HUES6 (cell line): ENCODE measurements at regions not wholly inside any gene's neighbourhood (a gene's known extent, or its start where the extent isn't known, plus 50 kb on each side); places are given as distances from the start of the nearest gene placed in this dataset.
"Not testable (repeated sequence)": the region's sequence is repeated elsewhere in the genome, so short reads cannot be mapped to it uniquely, and the experiment has no call there.

Experiments used
- H3K27ac ChIP-seq: 2 replicates; pipeline ENCODE4 v1.7.0; 2013; ENCODE audit warnings: low read depth, mild to moderate bottlenecking, low read length, inconsistent platforms
- H3K27me3 ChIP-seq: 2 replicates; pipeline ENCODE4 v1.6.1; 2013; ENCODE audit warnings: low read length; ENCODE audit not compliant: control insufficient read depth, insufficient read depth
- H3K36me3 ChIP-seq: 2 replicates; pipeline ENCODE4 v1.6.1; 2013; ENCODE audit warnings: low read length; ENCODE audit not compliant: control insufficient read depth, insufficient read depth
- H3K4me1 ChIP-seq: 2 replicates; pipeline ENCODE4 v1.6.1; 2013; ENCODE audit warnings: low read length; ENCODE audit not compliant: control insufficient read depth, insufficient read depth
- H3K4me3 ChIP-seq: 2 replicates; pipeline ENCODE4 v1.5.1; 2013; ENCODE audit warnings: low read depth, low read length
- H3K9ac ChIP-seq: one replicate; pipeline ENCODE4 v1.6.1; 2013; ENCODE audit warnings: mild to moderate bottlenecking, low read length
- H3K9me3 ChIP-seq: 2 replicates; pipeline ENCODE4 v1.6.1; 2013; ENCODE audit warnings: low read depth, low read length; ENCODE audit not compliant: control insufficient read depth, insufficient read depth

GRCh38 chr5:119694284-119694683 lies 64.9 kb downstream of the FAM170A start:
- H3K9me3 ChIP-seq = peaks cover 25% of the 10 kb centered on the region
- H3K9ac ChIP-seq = no peak overlapping the region
- no peaks in the 10 kb centered on the region for H3K4me1 ChIP-seq
- no peak overlapping the region for H3K4me3 ChIP-seq
- no peaks in the 10 kb centered on the region for H3K27me3 ChIP-seq
- H3K36me3 ChIP-seq = no peaks in the 10 kb centered on the region
- no peak overlapping the region for H3K27ac ChIP-seq

DNA sequence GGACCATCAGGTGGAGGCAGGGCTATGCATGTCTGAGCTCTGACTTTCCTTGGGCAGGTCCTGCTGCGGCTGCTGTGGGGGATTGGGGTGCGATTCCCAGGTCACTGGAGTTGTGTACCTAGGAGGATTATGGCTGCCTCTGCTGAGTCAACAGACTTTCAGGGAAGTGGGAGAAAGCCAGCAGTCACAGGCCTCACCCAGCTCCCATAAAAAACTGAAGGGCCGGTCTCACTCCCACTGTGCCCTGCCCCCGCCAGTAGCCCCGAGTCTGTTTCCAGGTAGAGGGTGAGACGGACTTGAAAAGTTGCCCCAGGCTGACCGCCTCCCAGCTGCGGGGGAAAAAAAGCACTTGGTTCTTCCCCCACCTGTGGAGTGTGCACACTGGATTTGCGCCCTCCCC lies 76.7 kb downstream of the FAM170A start:
- H3K27me3 ChIP-seq = no peaks in the 10 kb centered on the region
- H3K36me3 ChIP-seq = no peaks in the 10 kb centered on the region
- no peak overlapping the region for H3K4me3 ChIP-seq
- no peaks in the 10 kb centered on the region for H3K9me3 ChIP-seq
- 0 out of 2 replicates have a peak, but pooled peaks cover 4% of the 10 kb centered on the region for H3K4me1 ChIP-seq
- H3K9ac ChIP-seq = no peak overlapping the region
- H3K27ac ChIP-seq = no peak overlapping the region

- Histone ChIP-seq H3K9ac (no peak overlapping the region), H3K9me3 (no peaks in the 10 kb centered on the region), H3K36me3 (no peaks in the 10 kb centered on the region)
Observed at GRCh38 chr5:119708076-119708790, 78.9 kb downstream of the FAM170A start.

DNA sequence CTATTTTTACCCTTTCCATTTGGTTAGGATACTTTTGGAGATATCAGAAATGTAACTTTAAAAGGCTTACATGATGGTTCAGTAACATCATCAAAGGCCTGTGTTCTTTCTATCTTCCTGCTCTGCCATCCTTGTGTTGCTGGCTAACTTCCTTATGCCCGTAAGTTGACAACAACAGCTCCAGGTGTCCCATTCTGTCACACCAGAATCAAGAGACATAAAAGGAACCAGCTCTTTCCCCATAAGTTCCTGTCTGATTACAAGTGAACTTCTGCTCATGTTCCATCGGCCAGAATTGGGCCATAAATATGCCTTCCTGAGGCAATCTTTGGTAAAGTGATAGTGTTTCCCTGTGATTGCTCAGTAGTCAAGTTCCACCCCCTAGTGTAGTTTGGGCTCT lies 92.4 kb downstream of the FAM170A start:
- Histone ChIP-seq H3K36me3 (no peaks in the 10 kb centered on the region), H3K27me3 (no peaks in the 10 kb centered on the region)

More at GRCh38 chr5:119708076-119708790, 78.9 kb downstream of the FAM170A start:
- H3K4me1 ChIP-seq = 0 out of 2 replicates have a peak, but pooled peaks cover 4% of the 10 kb centered on the region
- no peaks in the 10 kb centered on the region for H3K27me3 ChIP-seq
- H3K27ac ChIP-seq = no peak overlapping the region
- H3K4me3 ChIP-seq = no peak overlapping the region

GRCh38 chr5:119725291-119725690 lies 95.9 kb downstream of the FAM170A start:
- H3K36me3 ChIP-seq, H3K4me1 ChIP-seq, H3K27me3 ChIP-seq, H3K9ac ChIP-seq, H3K27ac ChIP-seq, H3K4me3 ChIP-seq: not testable (repeated sequence)
- peaks cover 22% of the 10 kb centered on the region for H3K9me3 ChIP-seq

More for the DNA sequence above, 92.4 kb downstream of the FAM170A start:
- Histone ChIP-seq H3K9ac (no peak overlapping the region), H3K27ac (no peak overlapping the region), H3K4me3 (no peak overlapping the region), H3K9me3 (peaks cover 11% of the 10 kb centered on the region), H3K4me1 (no peaks in the 10 kb centered on the region)

DNA sequence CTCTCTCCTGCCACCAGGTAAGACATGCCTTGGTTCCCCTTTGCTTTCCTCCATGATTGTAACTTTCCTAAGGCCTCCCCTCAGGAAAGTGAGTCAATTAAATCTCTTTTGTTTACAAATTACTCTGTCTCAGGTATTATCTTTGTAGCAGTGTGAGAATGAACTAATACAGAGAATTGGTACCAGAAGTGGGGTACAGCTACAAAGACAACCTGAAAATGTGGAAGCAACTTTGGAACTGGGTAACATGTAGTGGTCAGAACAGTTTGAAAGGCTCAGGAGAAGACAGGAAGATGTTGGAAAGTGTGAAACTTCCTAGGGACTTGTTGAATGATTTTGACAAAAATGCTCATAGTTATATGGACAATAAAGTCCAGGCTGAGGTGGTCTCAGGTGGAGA lies 97.2 kb downstream of the FAM170A start:
- no peaks in the 10 kb centered on the region for H3K4me1 ChIP-seq
- peaks cover 22% of the 10 kb centered on the region for H3K9me3 ChIP-seq
- no peak overlapping the region for H3K27ac ChIP-seq
- H3K4me3 ChIP-seq = no peak overlapping the region
- H3K27me3 ChIP-seq = no peaks in the 10 kb centered on the region
- no peaks in the 10 kb centered on the region for H3K36me3 ChIP-seq
- no peak overlapping the region for H3K9ac ChIP-seq

- no peak overlapping the region for H3K4me3 ChIP-seq
- H3K27me3 ChIP-seq = no peaks in the 10 kb centered on the region
- no peak overlapping the region for H3K9ac ChIP-seq
- H3K27ac ChIP-seq = no peak overlapping the region
- no peaks in the 10 kb centered on the region for H3K9me3 ChIP-seq
- H3K4me1 ChIP-seq = no peaks in the 10 kb centered on the region
- no peaks in the 10 kb centered on the region for H3K36me3 ChIP-seq
Observed at GRCh38 chr5:119740225-119740624, 110.9 kb downstream of the FAM170A start.

- no peaks in the 10 kb centered on the region for H3K36me3 ChIP-seq
- no peak overlapping the region for H3K4me3 ChIP-seq
- no peaks in the 10 kb centered on the region for H3K27me3 ChIP-seq
- H3K9ac ChIP-seq = no peak overlapping the region
- no peaks in the 10 kb centered on the region for H3K4me1 ChIP-seq
- no peak overlapping the region for H3K27ac ChIP-seq
- no peaks in the 10 kb centered on the region for H3K9me3 ChIP-seq
Observed at GRCh38 chr5:119741691-119742090, 112.3 kb downstream of the FAM170A start.

- no peaks in the 10 kb centered on the region for H3K4me1 ChIP-seq
- no peak overlapping the region for H3K9ac ChIP-seq
- H3K27ac ChIP-seq = no peak overlapping the region
- H3K36me3 ChIP-seq = no peaks in the 10 kb centered on the region
- H3K4me3 ChIP-seq = no peak overlapping the region
- no peaks in the 10 kb centered on the region for H3K9me3 ChIP-seq
- H3K27me3 ChIP-seq = no peaks in the 10 kb centered on the region
Observed at GRCh38 chr5:119742311-119742710, 113.0 kb downstream of the FAM170A start.

- no peak overlapping the region for H3K9ac ChIP-seq
- H3K27ac ChIP-seq = no peak overlapping the region
- H3K9me3 ChIP-seq = no peaks in the 10 kb centered on the region
- no peak overlapping the region for H3K4me3 ChIP-seq
- H3K4me1 ChIP-seq = no peaks in the 10 kb centered on the region
- H3K36me3 ChIP-seq = no peaks in the 10 kb centered on the region
- no peaks in the 10 kb centered on the region for H3K27me3 ChIP-seq
Observed at GRCh38 chr5:119743927-119744326, 114.6 kb downstream of the FAM170A start.

- no peak overlapping the region for H3K4me3 ChIP-seq
- H3K4me1 ChIP-seq = no peaks in the 10 kb centered on the region
- no peaks in the 10 kb centered on the region for H3K36me3 ChIP-seq
- no peaks in the 10 kb centered on the region for H3K27me3 ChIP-seq
- H3K27ac ChIP-seq = no peak overlapping the region
- no peaks in the 10 kb centered on the region for H3K9me3 ChIP-seq
- no peak overlapping the region for H3K9ac ChIP-seq
Observed at GRCh38 chr5:119745976-119746375, 116.6 kb downstream of the FAM170A start.
